H9 (cell line): ENCODE measurements at regions not wholly inside any gene's neighbourhood (a gene's known extent, or its start where the extent isn't known, plus 50 kb on each side); places are given as distances from the start of the nearest gene placed in this dataset.

Experiments used
- DNase-seq: peaks from one replicate; pipeline ENCODE4 v3.0.0-alpha.2; 2017
- H2AFZ ChIP-seq: one replicate; pipeline ENCODE4 v1.6.1; 2013; ENCODE audit warnings: mild to moderate bottlenecking, low read length, control low read depth, moderate library complexity
- H2AK5ac ChIP-seq: 2 replicates; pipeline ENCODE4 v1.6.1; 2013; ENCODE audit warnings: low read length, control low read depth, mixed read lengths; ENCODE audit not compliant: insufficient read length
- H2BK120ac ChIP-seq: one replicate; pipeline ENCODE4 v1.6.1; 2013; ENCODE audit warnings: low read depth, mild to moderate bottlenecking, low read length, control low read depth, inconsistent platforms; ENCODE audit not compliant: poor library complexity, severe bottlenecking
- H2BK12ac ChIP-seq: 2 replicates; pipeline ENCODE4 v1.6.1; 2013; ENCODE audit warnings: low read length, control low read depth, mixed read lengths, low read depth; ENCODE audit not compliant: insufficient read length
- H2BK15ac ChIP-seq: 2 replicates; pipeline ENCODE4 v1.6.1; 2013; ENCODE audit warnings: low read depth, low read length, control low read depth
- H2BK20ac ChIP-seq: one replicate; pipeline ENCODE4 v1.6.1; 2013; ENCODE audit warnings: low read depth, mild to moderate bottlenecking, low read length, control low read depth, inconsistent platforms; ENCODE audit not compliant: poor library complexity, severe bottlenecking
- H2BK5ac ChIP-seq: 2 replicates; pipeline ENCODE4 v1.6.1; 2013; ENCODE audit warnings: low read length, control low read depth, mixed read lengths; ENCODE audit not compliant: insufficient read length
- H3K14ac ChIP-seq: 2 replicates; pipeline ENCODE4 v1.6.1; 2013; ENCODE audit warnings: low read length, control low read depth; ENCODE audit not compliant: insufficient read depth
- H3K18ac ChIP-seq: 2 replicates; pipeline ENCODE4 v1.6.1; 2013; ENCODE audit warnings: low read depth, mild to moderate bottlenecking, mixed read lengths, low read length, control low read depth; ENCODE audit not compliant: insufficient read length
- H3K23ac ChIP-seq: 2 replicates; pipeline ENCODE4 v1.6.1; 2013; ENCODE audit warnings: low read length, control low read depth, mixed read lengths, low read depth; ENCODE audit not compliant: insufficient read length
- H3K23me2 ChIP-seq: 2 replicates; pipeline ENCODE4 v1.6.1; 2013; ENCODE audit warnings: low read depth, mild to moderate bottlenecking, mixed read lengths, low read length, control low read depth; ENCODE audit not compliant: insufficient read length, poor library complexity, severe bottlenecking
- H3K27ac ChIP-seq: 2 replicates; pipeline ENCODE4 v1.5.1; 2013; ENCODE audit warnings: low read length, control low read depth, mixed read lengths, low read depth; ENCODE audit not compliant: insufficient read length
- H3K27me3 ChIP-seq: 2 replicates; pipeline ENCODE4 v1.6.1; 2013; ENCODE audit warnings: low read length, control low read depth, inconsistent platforms; ENCODE audit not compliant: insufficient read depth
- H3K4ac ChIP-seq: 2 replicates; pipeline ENCODE4 v1.6.1; 2013; ENCODE audit warnings: low read depth, mild to moderate bottlenecking, control low read depth, inconsistent platforms, low read length, moderate library complexity
- H3K4me1 ChIP-seq: 2 replicates; pipeline ENCODE4 v1.6.1; 2013; ENCODE audit warnings: low read length, control low read depth, inconsistent platforms; ENCODE audit not compliant: insufficient read depth
- H3K4me2 ChIP-seq: 2 replicates; pipeline ENCODE4 v1.6.1; 2013; ENCODE audit warnings: low read length, control low read depth, mixed read lengths; ENCODE audit not compliant: insufficient read length, insufficient read depth
- H3K56ac ChIP-seq: 2 replicates; pipeline ENCODE4 v1.6.1; 2013; ENCODE audit warnings: low read depth, mild to moderate bottlenecking, mixed read lengths, low read length, control low read depth; ENCODE audit not compliant: insufficient read length
- H3K79me1 ChIP-seq: 2 replicates; pipeline ENCODE4 v1.6.1; 2013; ENCODE audit warnings: low read depth, mild to moderate bottlenecking, moderate library complexity, low read length, control low read depth, inconsistent platforms; ENCODE audit not compliant: insufficient read depth, poor library complexity, severe bottlenecking
- H3K79me2 ChIP-seq: 2 replicates; pipeline ENCODE4 v1.6.1; 2013; ENCODE audit warnings: low read length, control low read depth, inconsistent platforms; ENCODE audit not compliant: insufficient read depth
- H3K9ac ChIP-seq: 2 replicates; pipeline ENCODE4 v1.6.1; 2013; ENCODE audit warnings: low read length, control low read depth, mixed read lengths; ENCODE audit not compliant: insufficient read length; ENCODE audit errors: extremely low read depth
- H3K9me3 ChIP-seq: one replicate; pipeline ENCODE4 v1.6.1; 2013; ENCODE audit warnings: low read depth, low read length, inconsistent platforms; ENCODE audit not compliant: control insufficient read depth
- H3T11ph ChIP-seq: one replicate; pipeline ENCODE4 v1.6.1; 2013; ENCODE audit warnings: mild to moderate bottlenecking, low read length, control low read depth, inconsistent platforms
- H4K20me1 ChIP-seq: one replicate; pipeline ENCODE4 v1.6.1; 2013; ENCODE audit not compliant: control insufficient read depth, insufficient read length, insufficient read depth
- H4K5ac ChIP-seq: 2 replicates; pipeline ENCODE4 v1.6.1; 2013; ENCODE audit warnings: low read depth, mild to moderate bottlenecking, mixed read lengths, low read length, control low read depth; ENCODE audit not compliant: insufficient read length
- H4K8ac ChIP-seq: replicated peaks from 2 replicates; pipeline ENCODE4 v1.6.1; 2013; ENCODE audit warnings: low read length, control low read depth, mixed read lengths, low read depth; ENCODE audit not compliant: insufficient read length
- H4K91ac ChIP-seq: 2 replicates; pipeline ENCODE4 v1.6.1; 2013; ENCODE audit warnings: low read depth, mild to moderate bottlenecking, moderate library complexity, mixed read lengths, low read length, control low read depth; ENCODE audit not compliant: insufficient read length
- H3K27ac Mint-ChIP-seq, 3 experiments: 2 replicates in 2 of 3; 3 replicates in 1 of 3; pipeline ENCODE4 v1.8.0; 2020 to 2021; ENCODE audit warnings: mixed read lengths in 3 of 3, mild to moderate bottlenecking in 1 of 3, moderate library complexity in 1 of 3
- H3K27me3 Mint-ChIP-seq: 2 replicates; pipeline ENCODE4 v1.8.0; 2021; ENCODE audit warnings: low read depth, mild to moderate bottlenecking, moderate library complexity, mixed read lengths
- H3K36me3 Mint-ChIP-seq, 3 experiments: 2 replicates in 2 of 3; 3 replicates in 1 of 3; pipeline ENCODE4 v1.8.0; 2020 to 2021; ENCODE audit warnings: low read depth in 3 of 3, mixed read lengths in 3 of 3; ENCODE audit not compliant: insufficient read depth in 1 of 3
- H3K4me1 Mint-ChIP-seq, 2 experiments: 2 replicates each; pipeline ENCODE4 v1.8.0; 2020; ENCODE audit warnings: mixed read lengths in 2 of 2
- H3K4me3 Mint-ChIP-seq, 2 experiments: 2 replicates in 1 of 2; 3 replicates in 1 of 2; pipeline ENCODE4 v1.8.0; 2020 to 2021; ENCODE audit warnings: mild to moderate bottlenecking in 2 of 2, mixed read lengths in 2 of 2, moderate library complexity in 1 of 2
- H3K9me3 Mint-ChIP-seq, 2 experiments: 2 replicates in 1 of 2; 3 replicates in 1 of 2; pipeline ENCODE4 v1.8.0; 2020; ENCODE audit warnings: mild to moderate bottlenecking in 2 of 2, mixed read lengths in 2 of 2, moderate library complexity in 1 of 2
- CTCF ChIP-seq: fragments of 200-600 bp; sonication (generic); conservative IDR thresholded peaks from 3 replicates; pipeline ENCODE4 v1.8.0; 2021; ENCODE audit warnings: antibody characterized with exemption, mild to moderate bottlenecking
- WGBS: extraction: QIAGEN DNeasy Blood & Tissue Kit; methylation state at CpG from one replicate; pipeline ENCODE4 v1.1.7; 2013; ENCODE audit warnings: missing lambda C conversion rate, low lambda C conversion rate, mixed read lengths; ENCODE audit not compliant: insufficient read length; ENCODE audit errors: extremely low coverage; 5-methylcytosine and 5-hydroxymethylcytosine counted together

GRCh38 chr6:40340196-40340595 is 247.0 kb downstream of the LRFN2 start:
- no peak overlapping the region for H2BK12ac ChIP-seq
- no peak overlapping the region for H3K4me3 Mint-ChIP-seq
- no peak overlapping the region for H3K4ac ChIP-seq
- H3K79me2 ChIP-seq = no peaks in the 10 kb centered on the region
- TF ChIP-seq CTCF = no peak
- H3K4me1 Mint-ChIP-seq = peaks cover 64 to 71% of the 10 kb centered on the region in 2 experiments
- DNase-seq = no peak
- no peaks in the 10 kb centered on the region for H3K27me3 ChIP-seq
- H2BK120ac ChIP-seq = no peak overlapping the region
- H3K56ac ChIP-seq = no peak overlapping the region
- H3K79me1 ChIP-seq = no peaks in the 10 kb centered on the region
- no peaks in the 10 kb centered on the region for H3K23me2 ChIP-seq
- no peak overlapping the region for H3T11ph ChIP-seq
- no peaks in the 10 kb centered on the region for H3K9me3 ChIP-seq
- H3K27me3 Mint-ChIP-seq = peaks cover 20% of the 10 kb centered on the region
- no peak overlapping the region for H2BK5ac ChIP-seq
- H3K9me3 Mint-ChIP-seq = no peaks in the 10 kb centered on the region
- no peak overlapping the region for H3K9ac ChIP-seq
- H4K20me1 ChIP-seq = no peaks in the 10 kb centered on the region
- no peak overlapping the region for H2BK20ac ChIP-seq
- no peak overlapping the region for H3K4me2 ChIP-seq
- H2BK15ac ChIP-seq = no peak overlapping the region
- H4K8ac ChIP-seq = no peak overlapping the region
- no peak overlapping the region for H2AFZ ChIP-seq
- no peak overlapping the region for H3K27ac ChIP-seq
- WGBS = no CpG with 5 or more reads among the region's 8 CpGs
- no peak overlapping the region for H4K5ac ChIP-seq
- H3K23ac ChIP-seq = no peak overlapping the region
- H4K91ac ChIP-seq = no peak overlapping the region
- H3K18ac ChIP-seq = no peak overlapping the region
- no peaks in the 10 kb centered on the region for H3K36me3 Mint-ChIP-seq
- H3K4me1 ChIP-seq = peaks cover 4% of the 10 kb centered on the region; the same call in 1 of the 2 replicates
- H3K14ac ChIP-seq = no peak overlapping the region
- H2AK5ac ChIP-seq = no peak overlapping the region
- peak overlapping the region in 1 of 3 experiments; percentile 29; a peak in 1 of 7 replicates for H3K27ac Mint-ChIP-seq
